HG03135 (cell line): ENCODE measurements at regions not wholly inside any gene's neighbourhood (a gene's known extent, or its start where the extent isn't known, plus 50 kb on each side); places are given as distances from the start of the nearest gene placed in this dataset.

Source experiments
- ATAC-seq: cut with Tn5 transposase; IDR thresholded peaks from one replicate; pipeline ENCODE4 v1.9.1; 2021; ENCODE audit warnings: mild to moderate bottlenecking, moderate library complexity; ENCODE audit not compliant: unreplicated experiment

GRCh38 chr14:25800841-25801240 is 750.9 kb upstream of the STXBP6 start:
- no peak for ATAC-seq

GRCh38 chr14:25788252-25788651 is 738.3 kb upstream of the STXBP6 start:
- no peak for ATAC-seq

- ATAC-seq: no peak
These were observed 716.0 kb upstream of the STXBP6 start for GRCh38 chr14:25765909-25766308.

GRCh38 chr14:25759920-25760655 is 710.1 kb upstream of the STXBP6 start:
- no peak for ATAC-seq

GRCh38 chr14:25759256-25759655 is 709.3 kb upstream of the STXBP6 start:
- no peak for ATAC-seq

- ATAC-seq: no peak
These were observed 707.4 kb upstream of the STXBP6 start for GRCh38 chr14:25757364-25757763.

- ATAC-seq: no peak
These were observed 706.9 kb upstream of the STXBP6 start for GRCh38 chr14:25756876-25757275.

GRCh38 chr14:25753130-25753529 is 703.2 kb upstream of the STXBP6 start:
- ATAC-seq: no peak

GRCh38 chr14:25750436-25750835 is 700.5 kb upstream of the STXBP6 start:
- no peak for ATAC-seq
